IPS DF 6.9 (cell line): ENCODE measurements at regions not wholly inside any gene's neighbourhood (a gene's known extent, or its start where the extent isn't known, plus 50 kb on each side); places are given as distances from the start of the nearest gene placed in this dataset.

Source experiments
- DNase-seq: peaks from one replicate; pipeline ENCODE4 v3.0.0-alpha.2; 2013; ENCODE audit warnings: low read depth, low spot score
- H3K27ac ChIP-seq: one replicate; pipeline ENCODE4 v1.5.1; 2013; ENCODE audit warnings: low read length, control low read depth
- H3K27me3 ChIP-seq: 2 replicates; pipeline ENCODE4 v1.6.1; 2013; ENCODE audit warnings: mild to moderate bottlenecking, low read length; ENCODE audit not compliant: control insufficient read depth, insufficient read depth
- H3K36me3 ChIP-seq: 2 replicates; pipeline ENCODE4 v1.6.1; 2013; ENCODE audit warnings: low read length; ENCODE audit not compliant: control insufficient read depth, insufficient read depth
- H3K4me1 ChIP-seq: 2 replicates; pipeline ENCODE4 v1.6.1; 2013; ENCODE audit warnings: low read length; ENCODE audit not compliant: control insufficient read depth, insufficient read depth
- H3K4me3 ChIP-seq: 2 replicates; pipeline ENCODE4 v1.5.1; 2013; ENCODE audit warnings: mild to moderate bottlenecking, low read length
- H3K9me3 ChIP-seq: 2 replicates; pipeline ENCODE4 v1.6.1; 2013; ENCODE audit warnings: low read length, inconsistent platforms; ENCODE audit not compliant: control insufficient read depth, insufficient read depth
- WGBS: extraction: QIAGEN DNeasy Blood & Tissue Kit; methylation state at CpG from one replicate; pipeline ENCODE4 v1.1.7; 2013; ENCODE audit warnings: mixed read lengths, missing lambda C conversion rate; ENCODE audit not compliant: insufficient read length, insufficient coverage; 5-methylcytosine and 5-hydroxymethylcytosine counted together

DNA sequence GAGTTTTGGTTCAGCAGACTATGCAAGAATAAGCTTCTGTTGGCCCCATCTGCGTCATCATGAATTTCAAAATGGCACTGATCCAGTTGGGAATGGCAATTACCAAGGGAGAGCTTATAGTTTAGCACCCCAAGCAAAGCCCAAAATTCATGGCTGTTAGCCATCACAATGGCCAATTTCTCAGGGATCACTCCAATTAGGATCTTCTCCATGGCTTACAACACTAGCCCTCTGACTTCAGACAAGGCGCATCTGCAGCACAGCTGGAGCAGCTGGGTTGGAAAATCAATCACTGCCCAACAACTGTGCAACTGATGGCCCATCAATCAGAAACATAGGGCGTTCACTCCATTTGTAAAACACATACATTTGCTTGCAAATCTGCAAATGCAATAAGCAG is 273.6 kb downstream of the SRBD1 start:
- no peaks in the 10 kb centered on the region for H3K36me3 ChIP-seq
- no peaks in the 10 kb centered on the region for H3K27me3 ChIP-seq
- H3K27ac ChIP-seq: no peak overlapping the region
- H3K9me3 ChIP-seq: no peaks in the 10 kb centered on the region
- DNase-seq: no peak
- H3K4me3 ChIP-seq: no peak overlapping the region
- H3K4me1 ChIP-seq: peaks cover 2% of the 10 kb centered on the region; the same call in 1 of the 2 replicates
- WGBS: no CpG with 5 or more reads among the region's 3 CpGs

DNA sequence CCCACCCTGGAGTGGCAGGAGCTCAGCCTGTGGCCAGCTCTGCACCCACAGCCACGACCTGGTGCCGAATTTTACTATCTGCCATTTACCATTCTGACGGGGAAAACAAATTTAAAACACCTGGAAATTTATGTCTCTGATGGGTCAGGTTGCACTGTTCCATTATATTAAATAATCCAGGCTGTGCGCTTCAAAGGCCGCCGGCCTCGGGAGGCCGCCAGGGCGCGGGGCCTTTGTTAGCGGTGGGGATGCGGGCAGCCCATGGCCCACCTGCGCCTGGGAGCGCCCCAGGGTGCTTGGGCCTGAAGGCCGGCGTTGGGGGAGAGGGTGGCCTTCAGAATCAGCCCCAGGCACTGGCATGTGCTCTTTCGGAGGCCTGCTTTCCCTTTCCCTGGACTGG is 276.9 kb downstream of the SRBD1 start:
- H3K9me3 ChIP-seq: no peaks in the 10 kb centered on the region
- H3K27me3 ChIP-seq: no peaks in the 10 kb centered on the region
- H3K4me3 ChIP-seq: no peak overlapping the region
- no peak overlapping the region for H3K27ac ChIP-seq
- H3K4me1 ChIP-seq: peaks cover 2% of the 10 kb centered on the region; the same call in 1 of the 2 replicates
- H3K36me3 ChIP-seq: no peaks in the 10 kb centered on the region
- DNase-seq: no peak
- no CpG with 5 or more reads among the region's 17 CpGs for WGBS

GRCh38 chr2:45332567-45332966 is 278.5 kb downstream of the SRBD1 start:
- Histone ChIP-seq H3K4me3 (no peak overlapping the region), H3K36me3 (no peaks in the 10 kb centered on the region), H3K27ac (no peak overlapping the region), H3K4me1 (peaks cover 2% of the 10 kb centered on the region; the same call in 1 of the 2 replicates), H3K9me3 (no peaks in the 10 kb centered on the region), H3K27me3 (no peaks in the 10 kb centered on the region)
- no CpG with 5 or more reads among the region's 1 CpG for WGBS
- DNase-seq: no peak

GRCh38 chr2:45332094-45332493 is 279.0 kb downstream of the SRBD1 start:
- Histone ChIP-seq H3K9me3 (no peaks in the 10 kb centered on the region), H3K36me3 (no peaks in the 10 kb centered on the region), H3K27ac (no peak overlapping the region), H3K27me3 (no peaks in the 10 kb centered on the region), H3K4me1 (peaks cover 2% of the 10 kb centered on the region; the same call in 1 of the 2 replicates), H3K4me3 (no peak overlapping the region)
- DNase-seq: no peak

DNA sequence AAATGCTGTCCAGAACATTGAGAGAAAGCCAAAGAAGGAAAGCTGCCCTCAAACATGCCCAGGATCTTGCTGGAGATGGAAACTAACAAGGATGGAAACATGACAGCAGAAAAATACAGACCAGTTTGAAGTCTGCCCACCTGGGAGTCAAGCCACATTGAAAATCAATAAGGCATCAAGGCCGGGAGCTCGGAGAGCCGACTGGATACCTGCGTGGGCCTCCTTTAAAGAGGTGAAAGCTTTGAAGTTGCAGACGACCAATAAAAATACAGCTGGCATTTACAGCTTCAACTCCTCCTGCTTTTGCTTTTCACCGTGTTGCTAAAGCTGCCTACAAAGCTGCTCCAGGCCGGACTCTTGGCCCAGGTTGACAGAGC is 279.7 kb downstream of the SRBD1 start:
- WGBS: no CpG with 5 or more reads among the region's 7 CpGs
- no peak overlapping the region for H3K4me3 ChIP-seq
- no peaks in the 10 kb centered on the region for H3K27me3 ChIP-seq
- H3K27ac ChIP-seq: no peak overlapping the region
- no peak for DNase-seq
- H3K9me3 ChIP-seq: no peaks in the 10 kb centered on the region
- H3K36me3 ChIP-seq: no peaks in the 10 kb centered on the region
- peaks cover 2% of the 10 kb centered on the region; the same call in 1 of the 2 replicates for H3K4me1 ChIP-seq

- Histone ChIP-seq H3K36me3 (no peaks in the 10 kb centered on the region), H3K27me3 (no peaks in the 10 kb centered on the region), H3K27ac (no peak overlapping the region), H3K4me3 (no peak overlapping the region), H3K9me3 (no peaks in the 10 kb centered on the region), H3K4me1 (peaks cover 2% of the 10 kb centered on the region; the same call in 1 of the 2 replicates)
- no CpG with 5 or more reads among the region's 8 CpGs for WGBS
- no peak for DNase-seq
These were observed 280.2 kb downstream of the SRBD1 start for GRCh38 chr2:45330637-45331409.

- Histone ChIP-seq H3K27ac (no peak overlapping the region), H3K4me1 (peaks cover 2% of the 10 kb centered on the region; the same call in 1 of the 2 replicates), H3K36me3 (no peaks in the 10 kb centered on the region), H3K27me3 (no peaks in the 10 kb centered on the region), H3K4me3 (no peak overlapping the region), H3K9me3 (no peaks in the 10 kb centered on the region)
- WGBS: no CpG with 5 or more reads among the region's 5 CpGs
- no peak for DNase-seq
These were observed 281.0 kb downstream of the SRBD1 start for GRCh38 chr2:45330108-45330507.

DNA sequence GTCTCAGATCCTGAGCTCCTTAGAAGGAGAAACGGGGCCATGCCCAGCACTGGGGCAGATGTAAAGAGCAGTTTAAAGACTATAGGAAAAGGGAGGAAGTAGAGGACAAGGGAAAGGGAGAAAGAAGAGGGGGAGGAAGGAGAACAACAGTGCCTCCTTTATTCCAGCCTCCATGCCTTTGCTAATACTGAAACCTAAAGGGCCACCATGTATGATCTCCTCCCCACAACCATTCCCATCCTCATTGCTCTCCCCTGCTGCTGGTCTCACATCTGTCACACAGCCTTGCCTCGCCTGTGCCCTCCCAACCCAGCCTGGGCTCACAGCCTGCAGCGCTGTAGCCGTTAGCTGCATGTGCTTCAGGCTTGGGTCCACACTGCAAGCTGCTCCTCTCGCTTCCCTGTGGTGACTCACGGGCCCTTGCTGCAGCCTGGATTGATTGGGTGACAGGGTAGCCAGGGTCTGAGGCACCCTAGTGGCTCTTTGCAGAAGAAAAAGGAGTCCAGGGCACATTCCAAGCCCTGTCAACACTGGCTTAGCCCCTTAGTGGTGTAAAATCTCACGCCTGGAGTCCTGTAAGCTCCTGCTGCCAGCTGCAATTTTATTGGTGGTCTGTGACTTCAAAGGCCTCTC is 281.9 kb downstream of the SRBD1 start:
- Histone ChIP-seq H3K9me3 (no peaks in the 10 kb centered on the region), H3K4me3 (no peak overlapping the region), H3K27me3 (no peaks in the 10 kb centered on the region), H3K36me3 (no peaks in the 10 kb centered on the region), H3K27ac (no peak overlapping the region), H3K4me1 (peaks cover 2% of the 10 kb centered on the region; the same call in 1 of the 2 replicates)
- no CpG with 5 or more reads among the region's 7 CpGs for WGBS
- DNase-seq: no peak

GRCh38 chr2:45328264-45328870 is 282.7 kb downstream of the SRBD1 start:
- Histone ChIP-seq H3K27ac (no peak overlapping the region), H3K36me3 (no peaks in the 10 kb centered on the region), H3K9me3 (no peaks in the 10 kb centered on the region), H3K4me1 (peaks cover 2% of the 10 kb centered on the region; the same call in 1 of the 2 replicates), H3K4me3 (no peak overlapping the region), H3K27me3 (no peaks in the 10 kb centered on the region)
- WGBS: no CpG with 5 or more reads among the region's 3 CpGs
- DNase-seq: no peak

DNA sequence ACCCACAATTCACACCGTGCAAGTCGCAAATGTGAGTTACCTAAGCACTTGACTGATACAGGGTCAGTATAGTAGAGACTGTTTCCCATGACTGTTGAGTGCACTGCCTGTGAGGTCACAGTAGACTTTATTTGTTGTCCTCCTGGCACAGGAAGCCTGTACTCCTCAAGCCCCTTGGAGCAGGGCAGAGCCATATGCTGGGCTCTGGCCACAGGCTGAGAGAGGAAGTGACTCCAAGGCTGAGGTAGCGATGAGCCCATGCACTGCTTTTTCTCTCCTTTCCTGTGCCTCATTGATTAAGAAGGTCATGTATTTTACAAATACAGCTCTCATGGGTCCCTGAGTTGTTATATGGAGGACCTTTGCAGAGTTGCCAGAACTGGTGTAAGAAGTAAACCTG is 287.7 kb downstream of the SRBD1 start:
- WGBS: no CpG with 5 or more reads among the region's 3 CpGs
- Histone ChIP-seq H3K4me3 (no peak overlapping the region), H3K4me1 (no peaks in the 10 kb centered on the region), H3K36me3 (no peaks in the 10 kb centered on the region), H3K27ac (no peak overlapping the region), H3K9me3 (no peaks in the 10 kb centered on the region), H3K27me3 (no peaks in the 10 kb centered on the region)
- DNase-seq: no peak
